Gastroesophageal sphincter (tissue), 4 donors: ENCODE measurements at regions not wholly inside any gene's neighbourhood (a gene's known extent, or its start where the extent isn't known, plus 50 kb on each side); places are given as distances from the start of the nearest gene placed in this dataset.

ENCODE experiments used
- ATAC-seq: fragments of 150-250 bp; one replicate; pipeline ENCODE4 v1.9.1; 2016; ENCODE audit warnings: mild to moderate bottlenecking, moderate library complexity
- H3K27ac ChIP-seq, 4 donors: fragments of 200-600 bp; sonication (generic) in 3 of 4; 1 replicate in 3 of 4; 2 replicates in 1 of 4; pipeline ENCODE4 v1.5.1; 2016 to 2019
- H3K27me3 ChIP-seq: fragments of 200-600 bp; sonication (generic); one replicate; pipeline ENCODE4 v1.5.1; 2019
- H3K36me3 ChIP-seq, 2 donors: fragments of 200-600 bp; sonication (generic); one replicate each; pipeline ENCODE4 v1.5.1; 2019; ENCODE audit warnings: control low read depth in 1 of 2
- H3K4me1 ChIP-seq, 3 donors: fragments of 200-600 bp; sonication (generic); 1 replicate in 2 of 3; 2 replicates in 1 of 3; pipeline ENCODE4 v1.5.1; 2016 to 2019; ENCODE audit warnings: control low read depth in 2 of 3
- H3K4me3 ChIP-seq, 2 donors: fragments of 200-600 bp; sonication (generic); one replicate each; pipeline ENCODE4 v1.5.1; 2019; ENCODE audit warnings: mild to moderate bottlenecking in 1 of 2, moderate library complexity in 1 of 2
- H3K9me3 ChIP-seq, 3 donors: fragments of 200-600 bp; sonication (generic); one replicate each; pipeline ENCODE4 v1.5.1; 2017 to 2019; ENCODE audit warnings: control low read depth in 2 of 3
- EP300 ChIP-seq: sonication (generic); formaldehyde crosslinking; IDR thresholded peaks from one replicate; pipeline ENCODE4 v1.6.1; 2017; ENCODE audit warnings: antibody characterized with exemption, mild to moderate bottlenecking
- POLR2A ChIP-seq, 2 donors: fragments of 450-650 bp; IDR thresholded peaks; one replicate each; pipeline ENCODE4 v1.6.1; 2017; ENCODE audit warnings: antibody characterized with exemption in 2 of 2, mild to moderate bottlenecking in 2 of 2, moderate library complexity in 1 of 2
- POLR2AphosphoS5 ChIP-seq: sonication (generic); formaldehyde crosslinking; IDR thresholded peaks from one replicate; pipeline ENCODE4 v1.6.1; 2017; ENCODE audit warnings: antibody characterized with exemption
- WGBS, 2 donors: methylation state at CpG; one replicate each; pipeline ENCODE4 v1.1.5; 2018; ENCODE audit warnings: low coverage in 1 of 2; 5-methylcytosine and 5-hydroxymethylcytosine counted together
- TF ChIP-seq, protein P1 (sequence below), 4 experiments: fragments of 200-600 bp in 2 of 4; fragments of 450-650 bp in 2 of 4; sonication (generic) in 1 of 4; IDR thresholded peaks; one replicate each; pipeline ENCODE4 v1.5.1; 2017 to 2019; ENCODE audit warnings: antibody characterized with exemption in 4 of 4, mild to moderate bottlenecking in 2 of 4, moderate library complexity in 2 of 4

- TF ChIP-seq, protein P1, sequence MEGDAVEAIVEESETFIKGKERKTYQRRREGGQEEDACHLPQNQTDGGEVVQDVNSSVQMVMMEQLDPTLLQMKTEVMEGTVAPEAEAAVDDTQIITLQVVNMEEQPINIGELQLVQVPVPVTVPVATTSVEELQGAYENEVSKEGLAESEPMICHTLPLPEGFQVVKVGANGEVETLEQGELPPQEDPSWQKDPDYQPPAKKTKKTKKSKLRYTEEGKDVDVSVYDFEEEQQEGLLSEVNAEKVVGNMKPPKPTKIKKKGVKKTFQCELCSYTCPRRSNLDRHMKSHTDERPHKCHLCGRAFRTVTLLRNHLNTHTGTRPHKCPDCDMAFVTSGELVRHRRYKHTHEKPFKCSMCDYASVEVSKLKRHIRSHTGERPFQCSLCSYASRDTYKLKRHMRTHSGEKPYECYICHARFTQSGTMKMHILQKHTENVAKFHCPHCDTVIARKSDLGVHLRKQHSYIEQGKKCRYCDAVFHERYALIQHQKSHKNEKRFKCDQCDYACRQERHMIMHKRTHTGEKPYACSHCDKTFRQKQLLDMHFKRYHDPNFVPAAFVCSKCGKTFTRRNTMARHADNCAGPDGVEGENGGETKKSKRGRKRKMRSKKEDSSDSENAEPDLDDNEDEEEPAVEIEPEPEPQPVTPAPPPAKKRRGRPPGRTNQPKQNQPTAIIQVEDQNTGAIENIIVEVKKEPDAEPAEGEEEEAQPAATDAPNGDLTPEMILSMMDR (IDR thresholded peaks at IDR 0.05): no peak
- TF ChIP-seq POLR2A (IDR thresholded peaks at IDR 0.05): no peak
- no peak for TF ChIP-seq EP300
- no peak for TF ChIP-seq POLR2AphosphoS5
- no peak overlapping the region for H3K4me3 ChIP-seq
- H3K9me3 ChIP-seq: no peaks in the 10 kb centered on the region
- no peaks in the 10 kb centered on the region for H3K27me3 ChIP-seq
- no peaks in the 10 kb centered on the region for H3K4me1 ChIP-seq
- no peak for ATAC-seq
- no peaks in the 10 kb centered on the region for H3K36me3 ChIP-seq
- H3K27ac ChIP-seq: no peak overlapping the region
- 80 to 92% methylated on average over 4 of the region's 4 CpGs for WGBS, 2 donors
These were observed 101.2 kb downstream of the SMPDL3A start for GRCh38 chr6:122890250-122890649.

DNA sequence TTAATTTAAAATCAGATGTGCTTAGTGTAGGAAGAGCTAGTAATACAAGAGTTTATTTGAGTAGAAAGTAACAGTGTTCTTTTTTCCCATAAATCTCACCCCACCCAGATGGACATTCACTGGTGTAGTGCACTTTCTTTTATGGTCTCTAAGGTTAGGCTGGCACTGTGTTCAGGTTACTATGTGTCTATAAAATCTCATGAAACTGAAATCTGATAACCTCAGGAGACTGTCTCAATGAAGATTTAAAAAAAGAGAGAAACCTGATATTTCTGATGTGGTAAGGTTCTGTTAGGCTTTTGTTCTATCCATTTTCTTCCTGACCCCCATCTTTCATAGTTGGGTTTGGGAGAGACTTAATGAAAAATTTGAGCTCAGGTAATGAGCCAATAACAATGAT is 101.2 kb upstream of the CLVS2 start:
- Histone ChIP-seq H3K4me1 (no peaks in the 10 kb centered on the region), H3K9me3 (no peaks in the 10 kb centered on the region), H3K36me3 (no peaks in the 10 kb centered on the region), H3K27me3 (no peaks in the 10 kb centered on the region), H3K27ac (no peak overlapping the region), H3K4me3 (no peak overlapping the region)
- ATAC-seq: no peak
- TF ChIP-seq EP300 (no peak), POLR2A (IDR thresholded peaks at IDR 0.05) (no peak), POLR2AphosphoS5 (no peak)
- TF ChIP-seq, protein P1 (IDR thresholded peaks at IDR 0.05): no peak

- H3K36me3 ChIP-seq: no peaks in the 10 kb centered on the region
- no peak overlapping the region for H3K27ac ChIP-seq
- no peak overlapping the region for H3K4me3 ChIP-seq
- no peaks in the 10 kb centered on the region for H3K9me3 ChIP-seq
- H3K4me1 ChIP-seq: no peaks in the 10 kb centered on the region
- no peak for ATAC-seq
- TF ChIP-seq POLR2AphosphoS5 (no peak), POLR2A (IDR thresholded peaks at IDR 0.05) (no peak), EP300 (no peak)
- TF ChIP-seq, protein P1 (IDR thresholded peaks at IDR 0.05): no peak
- WGBS, 2 donors: 48 to 60% methylated on average over 2 of the region's 2 CpGs
- H3K27me3 ChIP-seq: no peaks in the 10 kb centered on the region
These were observed 93.7 kb upstream of the CLVS2 start for GRCh38 chr6:122902326-122902725.

DNA sequence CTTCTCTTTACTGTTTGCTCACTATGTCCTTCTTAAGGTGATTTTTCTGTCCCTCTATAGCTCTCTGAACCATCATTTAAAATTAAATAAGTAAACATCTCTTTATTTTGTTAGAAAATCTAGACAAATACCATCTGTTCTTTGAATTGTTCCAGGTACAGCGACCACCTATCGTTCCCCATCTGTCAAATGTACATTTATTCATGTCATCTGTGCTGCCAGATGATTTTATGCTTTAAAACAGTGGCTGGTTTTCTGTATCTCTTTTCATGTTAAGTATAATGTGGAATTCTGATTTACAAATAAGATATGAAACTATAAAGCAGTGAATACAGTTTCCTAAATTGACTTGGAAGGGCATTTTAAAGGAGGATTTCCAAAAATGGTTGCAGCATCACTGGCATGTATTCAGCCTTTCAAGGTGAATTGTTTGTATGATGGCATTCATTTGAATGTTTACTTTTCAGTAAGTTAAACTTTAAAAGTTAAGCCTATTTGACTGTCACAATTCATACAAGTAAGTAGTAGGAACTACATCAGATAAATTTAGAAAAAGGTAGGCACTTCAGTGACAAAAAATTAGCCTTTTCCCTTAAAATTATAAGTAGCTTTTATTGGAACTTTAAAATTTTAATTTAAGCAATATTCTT is 92.6 kb upstream of the CLVS2 start:
- WGBS, 2 donors: 16 to 46% methylated on average over 2 of the region's 2 CpGs
- H3K4me3 ChIP-seq: no peak overlapping the region
- no peaks in the 10 kb centered on the region for H3K4me1 ChIP-seq
- TF ChIP-seq, protein P1 (IDR thresholded peaks at IDR 0.05): no peak
- no peak for TF ChIP-seq POLR2A (IDR thresholded peaks at IDR 0.05)
- no peak for TF ChIP-seq EP300
- no peak for TF ChIP-seq POLR2AphosphoS5
- H3K9me3 ChIP-seq: no peaks in the 10 kb centered on the region
- no peaks in the 10 kb centered on the region for H3K27me3 ChIP-seq
- no peaks in the 10 kb centered on the region for H3K36me3 ChIP-seq
- ATAC-seq: no peak
- H3K27ac ChIP-seq: no peak overlapping the region

- H3K27me3 ChIP-seq: no peaks in the 10 kb centered on the region
- H3K4me1 ChIP-seq: no peaks in the 10 kb centered on the region
- no peak overlapping the region for H3K4me3 ChIP-seq
- no peak overlapping the region for H3K27ac ChIP-seq
- ATAC-seq: no peak
- no peaks in the 10 kb centered on the region for H3K9me3 ChIP-seq
- H3K36me3 ChIP-seq: no peaks in the 10 kb centered on the region
- WGBS, 2 donors: 53 to 61% methylated on average over 5 of the region's 5 CpGs
- TF ChIP-seq POLR2AphosphoS5 (no peak), POLR2A (IDR thresholded peaks at IDR 0.05) (no peak), EP300 (no peak)
- TF ChIP-seq, protein P1 (IDR thresholded peaks at IDR 0.05): no peak
These were observed 91.9 kb upstream of the CLVS2 start for GRCh38 chr6:122904166-122904565.
